ENCODE measurements at regions not wholly inside any gene's neighbourhood (a gene's known extent, or its start where the extent isn't known, plus 50 kb on each side); places are given as distances from the start of the nearest gene placed in this dataset.

DNA sequence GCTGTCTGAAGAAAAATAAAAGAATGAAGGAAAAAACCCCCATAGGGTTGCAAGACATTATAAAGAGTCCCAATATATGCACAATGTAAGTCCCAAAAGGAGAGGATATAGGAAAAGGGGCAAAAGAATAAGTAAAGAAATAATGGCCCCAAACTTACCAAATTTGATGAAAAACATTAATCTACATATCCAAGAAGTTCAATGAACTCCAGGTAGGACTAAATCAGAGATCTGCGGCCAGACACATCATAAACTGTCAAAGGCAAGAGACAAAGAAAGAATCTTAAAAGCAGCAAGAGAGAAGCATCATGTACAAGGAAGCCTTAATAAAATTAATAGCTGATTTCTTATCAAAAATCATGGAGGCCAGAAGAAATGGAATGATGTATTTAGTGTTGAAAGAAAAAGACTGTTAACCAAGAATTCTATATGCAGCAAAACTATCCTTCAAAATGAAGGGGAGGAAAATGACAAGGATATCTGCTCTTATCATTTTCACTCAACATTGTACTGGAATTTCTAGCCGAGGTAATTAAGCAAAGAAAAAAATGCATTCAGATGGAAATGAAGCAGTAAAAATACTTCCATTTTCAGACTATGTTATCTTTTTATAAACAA, 95.7 kb upstream of the GLI3 start:
- TF ChIP-seq POLR2AphosphoS5 (IDR thresholded peaks at IDR 0.05) = no peak
- TF ChIP-seq POLR2A (IDR thresholded peaks at IDR 0.05) = no peak
- TF ChIP-seq EP300 (IDR thresholded peaks at IDR 0.05; ENCODE audit: low read depth) = no peak
- TF ChIP-seq, protein P1, sequence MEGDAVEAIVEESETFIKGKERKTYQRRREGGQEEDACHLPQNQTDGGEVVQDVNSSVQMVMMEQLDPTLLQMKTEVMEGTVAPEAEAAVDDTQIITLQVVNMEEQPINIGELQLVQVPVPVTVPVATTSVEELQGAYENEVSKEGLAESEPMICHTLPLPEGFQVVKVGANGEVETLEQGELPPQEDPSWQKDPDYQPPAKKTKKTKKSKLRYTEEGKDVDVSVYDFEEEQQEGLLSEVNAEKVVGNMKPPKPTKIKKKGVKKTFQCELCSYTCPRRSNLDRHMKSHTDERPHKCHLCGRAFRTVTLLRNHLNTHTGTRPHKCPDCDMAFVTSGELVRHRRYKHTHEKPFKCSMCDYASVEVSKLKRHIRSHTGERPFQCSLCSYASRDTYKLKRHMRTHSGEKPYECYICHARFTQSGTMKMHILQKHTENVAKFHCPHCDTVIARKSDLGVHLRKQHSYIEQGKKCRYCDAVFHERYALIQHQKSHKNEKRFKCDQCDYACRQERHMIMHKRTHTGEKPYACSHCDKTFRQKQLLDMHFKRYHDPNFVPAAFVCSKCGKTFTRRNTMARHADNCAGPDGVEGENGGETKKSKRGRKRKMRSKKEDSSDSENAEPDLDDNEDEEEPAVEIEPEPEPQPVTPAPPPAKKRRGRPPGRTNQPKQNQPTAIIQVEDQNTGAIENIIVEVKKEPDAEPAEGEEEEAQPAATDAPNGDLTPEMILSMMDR (IDR thresholded peaks at IDR 0.05) = no peak
- peaks cover 9% of the 10 kb centered on the region in 2 donors for H3K9me3 ChIP-seq
- intact Hi-C loops (cut with DNase I; ENCODE audit: low total_unique reads) (no loop called here), in situ Hi-C loops (cut with MboI; ENCODE audit: low pct_ligation_motif_present in 1 of 4, low pct_unique_long_range_greater_than_20kb in 1 of 4, low sequenced_read_pairs in 3 of 4) (no loop called here)
- no peak overlapping the region for H3K4me3 ChIP-seq
- no peak overlapping the region for H3K27ac ChIP-seq
- 88% methylated on average over 2 of the region's 2 CpGs for WGBS, 2 donors (ENCODE audit: low coverage in 1 of 2)
- DNase-seq = no peak
- no peaks in the 10 kb centered on the region for H3K36me3 ChIP-seq
- H3K4me1 ChIP-seq = peaks cover 0 to 1% (median 0%) of the 10 kb centered on the region in 4 donors
- H3K27me3 ChIP-seq = no peaks in the 10 kb centered on the region

DNA sequence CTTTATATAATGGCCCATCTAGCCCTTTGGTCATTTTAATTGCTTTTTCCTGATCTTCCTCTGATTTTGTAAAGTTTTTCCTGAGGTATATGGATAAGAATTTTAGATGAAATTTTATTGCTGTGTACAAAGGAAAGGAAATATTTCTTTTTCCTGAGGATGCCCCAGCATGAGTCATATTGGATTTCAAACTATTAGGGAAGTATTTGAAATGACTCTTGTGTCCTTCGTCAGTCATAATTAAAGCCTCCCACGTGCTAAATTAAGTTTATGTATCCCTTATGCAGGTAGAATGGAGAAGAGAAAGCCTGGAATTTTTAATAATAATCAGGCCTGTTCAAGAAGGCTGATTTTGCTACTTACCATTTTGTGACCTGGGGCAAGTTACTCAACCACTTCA, 82.6 kb upstream of the GLI3 start:
- intact Hi-C loops (cut with DNase I; ENCODE audit: low total_unique reads) = no loop called here
- DNase-seq = no peak
- TF ChIP-seq EP300 (IDR thresholded peaks at IDR 0.05; ENCODE audit: low read depth) (no peak), POLR2AphosphoS5 (IDR thresholded peaks at IDR 0.05) (no peak), POLR2A (IDR thresholded peaks at IDR 0.05) (no peak)
- TF ChIP-seq, protein P1 (IDR thresholded peaks at IDR 0.05) = no peak
- 45 to 54% methylated on average over 2 of the region's 2 CpGs for WGBS, 2 donors (ENCODE audit: low coverage in 1 of 2)
- Histone ChIP-seq H3K4me3 (no peak overlapping the region), H3K36me3 (no peaks in the 10 kb centered on the region), H3K4me1 (peaks cover 0 to 4% (median 0%) of the 10 kb centered on the region in 4 donors), H3K27ac (no peak overlapping the region), H3K27me3 (no peaks in the 10 kb centered on the region), H3K9me3 (no peaks in the 10 kb centered on the region)
- in situ Hi-C loops (cut with MboI; ENCODE audit: low pct_ligation_motif_present in 1 of 4, low pct_unique_long_range_greater_than_20kb in 1 of 4, low sequenced_read_pairs in 3 of 4) = no loop called here

DNA sequence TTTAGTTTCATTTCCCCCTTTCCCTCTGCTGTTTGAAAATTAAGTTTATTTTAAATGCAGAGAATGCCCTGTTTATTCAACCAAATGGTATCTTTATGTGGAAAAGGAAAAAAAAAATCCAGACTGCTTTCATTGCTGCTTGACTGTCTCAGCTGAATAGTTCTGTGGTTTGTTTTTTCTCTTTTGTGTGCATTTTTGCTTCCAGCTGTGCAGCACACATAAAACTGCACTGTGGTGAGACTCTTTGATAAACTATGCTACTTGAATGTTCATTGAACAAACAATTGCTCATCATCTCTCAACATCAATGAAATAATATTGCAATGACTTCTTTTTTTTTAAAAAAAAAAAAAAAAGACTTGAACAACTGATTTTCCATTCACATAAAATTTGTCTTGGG, 78.6 kb upstream of the GLI3 start:
- intact Hi-C loops (cut with DNase I; ENCODE audit: low total_unique reads) (no loop called here), in situ Hi-C loops (cut with MboI; ENCODE audit: low pct_ligation_motif_present in 1 of 4, low pct_unique_long_range_greater_than_20kb in 1 of 4, low sequenced_read_pairs in 3 of 4) (no loop called here)
- Histone ChIP-seq H3K27me3 (no peaks in the 10 kb centered on the region), H3K4me3 (no peak overlapping the region), H3K27ac (no peak overlapping the region), H3K36me3 (no peaks in the 10 kb centered on the region), H3K4me1 (peaks cover 0 to 4% (median 0%) of the 10 kb centered on the region in 4 donors), H3K9me3 (peaks cover 4 to 9% of the 10 kb centered on the region in 2 donors)
- TF ChIP-seq, protein P1 (IDR thresholded peaks at IDR 0.05) = no peak
- TF ChIP-seq POLR2A (IDR thresholded peaks at IDR 0.05) = no peak
- no peak for TF ChIP-seq EP300 (IDR thresholded peaks at IDR 0.05; ENCODE audit: low read depth)
- no peak for TF ChIP-seq POLR2AphosphoS5 (IDR thresholded peaks at IDR 0.05)
- DNase-seq = no peak

DNA sequence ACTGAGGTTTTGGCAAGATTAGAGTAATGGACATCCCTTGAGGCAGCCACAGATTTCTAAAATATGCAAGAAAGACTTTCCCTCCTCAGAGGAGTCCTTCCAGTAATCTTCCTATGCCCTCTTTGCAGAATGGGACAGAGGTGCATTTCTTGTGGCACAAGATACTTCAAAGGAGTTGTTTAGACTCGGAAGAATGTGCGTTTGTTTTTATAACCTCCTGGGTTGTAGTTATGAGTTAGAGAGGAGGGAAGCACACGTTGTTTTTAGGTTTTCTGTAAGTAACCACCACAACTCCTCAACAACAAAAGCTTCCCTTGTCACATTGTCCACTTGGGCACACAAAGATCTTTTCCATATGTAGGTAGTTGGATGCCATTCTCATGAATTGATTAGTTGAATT, 78.1 kb upstream of the GLI3 start:
- Histone ChIP-seq H3K27ac (no peak overlapping the region), H3K4me3 (no peak overlapping the region), H3K36me3 (no peaks in the 10 kb centered on the region), H3K9me3 (peaks cover 4 to 9% of the 10 kb centered on the region in 2 donors), H3K4me1 (peaks cover 0 to 4% (median 0%) of the 10 kb centered on the region in 4 donors), H3K27me3 (no peaks in the 10 kb centered on the region)
- in situ Hi-C loops (cut with MboI; ENCODE audit: low pct_ligation_motif_present in 1 of 4, low pct_unique_long_range_greater_than_20kb in 1 of 4, low sequenced_read_pairs in 3 of 4) (no loop called here), intact Hi-C loops (cut with DNase I; ENCODE audit: low total_unique reads) (no loop called here)
- TF ChIP-seq POLR2AphosphoS5 (IDR thresholded peaks at IDR 0.05) (no peak), EP300 (IDR thresholded peaks at IDR 0.05; ENCODE audit: low read depth) (no peak), POLR2A (IDR thresholded peaks at IDR 0.05) (no peak)
- TF ChIP-seq, protein P1 (IDR thresholded peaks at IDR 0.05) = no peak
- WGBS, 2 donors (ENCODE audit: low coverage in 1 of 2) = 40 to 53% methylated on average over 3 of the region's 3 CpGs
- no peak for DNase-seq

All from transverse colon (tissue), 4 donors.